HepG2 (cell line): ENCODE measurements at regions not wholly inside any gene's neighbourhood (a gene's known extent, or its start where the extent isn't known, plus 50 kb on each side); places are given as distances from the start of the nearest gene placed in this dataset.

Experiments used
- ATAC-seq: fragments of 200-7000 bp; cut with Tn5 transposase; 3 replicates; pipeline ENCODE4 v1.9.1; 2020; ENCODE audit warnings: mild to moderate bottlenecking, moderate library complexity
- BruUV-seq: library from RNA; stranded (reverse); fragments of 400-500 nt; replicated peaks from 2 replicates; lab custom pipeline; 2021; lab: Mats Ljungman, UMichigan
- CTCF ChIA-PET: fragments of 300-600 bp; formaldehyde crosslinking; extraction: SDS; loops from one replicate; lab custom pipeline; 2021; ENCODE audit warnings: low total read pairs, inconsistent platforms, low intra/inter-chr PET ratio; lab: Yijun Ruan, JAX
- POLR2A ChIA-PET: fragments of 350-600 bp; sonication (Branson Sonifier 250); formaldehyde crosslinking; loops from one replicate; lab custom pipeline; 2020; ENCODE audit warnings: antibody characterized with exemption, inconsistent platforms; lab: Yijun Ruan, JAX
- DNase-seq: peaks from one replicate; pipeline ENCODE4 v3.0.0-alpha.2; 2015; ENCODE audit warnings: low spot score
- FAIRE-seq: peaks from 3 replicates; lab custom pipeline; 2011; peaks lifted over from hg19 to GRCh38; lab: Jason Lieb, UNC
- H2AFZ ChIP-seq: one replicate; pipeline ENCODE4 v1.6.1; 2011; ENCODE audit warnings: low read length, inconsistent platforms
- H3K27ac ChIP-seq: fragments of 300-600 bp; 3 replicates; pipeline ENCODE4 v1.8.0; 2011; ENCODE audit warnings: mixed run types, mild to moderate bottlenecking, mixed read lengths, low read length, inconsistent platforms; ENCODE audit not compliant: insufficient read depth; ENCODE audit errors: extremely low read length
- H3K27me3 ChIP-seq, 2 experiments: fragments of 200-600 bp in 1 of 2; 2 replicates in 1 of 2; 3 replicates in 1 of 2; pipeline versions ENCODE4 v1.6.0 to v1.8.0; 2011; ENCODE audit warnings: low read length in 2 of 2, mild to moderate bottlenecking in 2 of 2, moderate library complexity in 2 of 2, inconsistent platforms in 1 of 2; ENCODE audit not compliant: insufficient read depth in 2 of 2, control insufficient read depth in 1 of 2
- H3K36me3 ChIP-seq, 2 experiments: fragments of 200-600 bp in 1 of 2; replicated peaks in 1 of 2; 2 replicates in 1 of 2; 3 replicates in 1 of 2; pipeline versions ENCODE4 v1.5.1 to v1.8.0; 2011; ENCODE audit warnings: low read length in 2 of 2, inconsistent platforms in 1 of 2; ENCODE audit not compliant: insufficient read depth in 2 of 2, control insufficient read depth in 1 of 2
- H3K4me1 ChIP-seq: 2 replicates; pipeline ENCODE4 v1.5.1; 2012; ENCODE audit warnings: low read length, inconsistent platforms; ENCODE audit not compliant: insufficient read depth
- H3K4me2 ChIP-seq: 2 replicates; pipeline ENCODE4 v1.6.0; 2011; ENCODE audit warnings: low read depth, low read length, inconsistent platforms
- H3K4me3 ChIP-seq, 3 experiments: fragments of 200-600 bp in 1 of 3; sonication (generic), shearing (Covaris generic) in 1 of 3; replicated peaks in 1 of 3; 2 replicates each; pipeline ENCODE4 v1.5.1; 2011 to 2016; ENCODE audit warnings: low read length in 3 of 3, inconsistent platforms in 2 of 3, low read depth in 2 of 3, mild to moderate bottlenecking in 2 of 3, control low read depth in 1 of 3, mixed read lengths in 1 of 3; ENCODE audit not compliant: insufficient read depth in 1 of 3
- H3K79me2 ChIP-seq: one replicate; pipeline ENCODE4 v1.6.1; 2011; ENCODE audit warnings: low read length, inconsistent platforms; ENCODE audit not compliant: insufficient read depth
- H3K9ac ChIP-seq: 2 replicates; pipeline ENCODE4 v1.6.0; 2011; ENCODE audit warnings: mild to moderate bottlenecking, low read depth, low read length, inconsistent platforms; ENCODE audit not compliant: insufficient read depth
- H3K9me3 ChIP-seq: 2 replicates; pipeline ENCODE4 v1.5.1; 2012; ENCODE audit warnings: mild to moderate bottlenecking, low read length
- H4K20me1 ChIP-seq: 2 replicates; pipeline ENCODE4 v1.6.0; 2011; ENCODE audit warnings: inconsistent platforms, mild to moderate bottlenecking, low read length, moderate library complexity; ENCODE audit not compliant: insufficient read depth
- ATF3 ChIP-seq: sonication (generic); formaldehyde crosslinking; IDR thresholded peaks from 2 replicates; pipeline ENCODE4 v1.4.0; 2020; ENCODE audit warnings: missing genetic modification reagents
- GRHL1 ChIP-seq: sonication (generic); formaldehyde crosslinking; conservative IDR thresholded peaks from 2 replicates; pipeline ENCODE4 v1.8.0; 2022; ENCODE audit warnings: missing genetic modification reagents
- HNRNPH1 ChIP-seq: fragments of 200-400 bp; formaldehyde crosslinking; optimal IDR thresholded peaks from 2 replicates; pipeline ENCODE3; 2017; ENCODE audit warnings: mild to moderate bottlenecking, low read depth, low read length
- HOXA9 ChIP-seq: sonication (generic); formaldehyde crosslinking; IDR thresholded peaks from 2 replicates; pipeline ENCODE4 v1.8.1; 2022; ENCODE audit warnings: missing genetic modification reagents, mild to moderate bottlenecking, moderate library complexity, borderline replicate concordance
- KLF15 ChIP-seq: sonication (generic); formaldehyde crosslinking; IDR thresholded peaks from 2 replicates; pipeline ENCODE4 v1.8.1; 2023; ENCODE audit warnings: borderline replicate concordance, mild to moderate bottlenecking, inconsistent platforms, missing genetic modification reagents, mixed read lengths
- MED1 ChIP-seq: sonication (generic); formaldehyde crosslinking; IDR thresholded peaks from 2 replicates; pipeline ENCODE4 v1.4.0; 2020; ENCODE audit warnings: missing genetic modification reagents
- MTA3 ChIP-seq: sonication (generic); formaldehyde crosslinking; IDR thresholded peaks from 2 replicates; pipeline ENCODE4 v1.4.0; 2020; ENCODE audit warnings: missing genetic modification reagents
- NFE2 ChIP-seq: sonication (generic); formaldehyde crosslinking; IDR thresholded peaks from 2 replicates; pipeline ENCODE4 v1.4.0; 2020; ENCODE audit warnings: missing genetic modification reagents
- SPEN ChIP-seq: sonication (generic); formaldehyde crosslinking; IDR thresholded peaks from 2 replicates; pipeline ENCODE4 v1.5.1; 2020; ENCODE audit warnings: low read depth, mild to moderate bottlenecking, missing genetic modification reagents
- SUZ12 ChIP-seq: fragments of 150-350 bp; IDR thresholded peaks from 2 replicates; pipeline ENCODE4 v1.6.1; 2014; ENCODE audit warnings: low read depth, low read length
- TMF1 ChIP-seq: sonication (generic); formaldehyde crosslinking; IDR thresholded peaks from 2 replicates; pipeline ENCODE4 v1.8.1; 2022; ENCODE audit warnings: low read depth, missing genetic modification reagents
- ZBTB37 ChIP-seq: sonication (generic); formaldehyde crosslinking; IDR thresholded peaks from 2 replicates; pipeline ENCODE4 v1.4.0; 2020; ENCODE audit warnings: mild to moderate bottlenecking, missing genetic modification reagents
- ZNF292 ChIP-seq: sonication (generic); formaldehyde crosslinking; IDR thresholded peaks from 2 replicates; pipeline ENCODE4 v1.8.1; 2022; ENCODE audit warnings: mild to moderate bottlenecking, low read depth, missing genetic modification reagents, borderline replicate concordance
- ZSCAN25 ChIP-seq: sonication (generic); formaldehyde crosslinking; IDR thresholded peaks from 2 replicates; pipeline ENCODE4 v1.8.0; 2022; ENCODE audit warnings: mild to moderate bottlenecking, missing genetic modification reagents
- WGBS: methylation state at CpG from one replicate; pipeline ENCODE4 v1.1.6; 2017; ENCODE audit warnings: low lambda C conversion rate; 5-methylcytosine and 5-hydroxymethylcytosine counted together
- in situ Hi-C: cut with HindIII; loops from 2 replicates; pipeline ENCODE4 v1.10.0; 2017; ENCODE audit warnings: low pct_unique_long_range_greater_than_20kb; ENCODE audit not compliant: extremely low pct_ligation_motif_present
- intact Hi-C: fragments of 100-400 bp; cut with micrococcal nuclease; formaldehyde crosslinking; loops from one replicate; pipeline ENCODE4 v1.10.0; 2022; ENCODE audit not compliant: unreplicated experiment

- 29% methylated on average over 4 of the region's 4 CpGs for WGBS
- no peaks in the 10 kb centered on the region for H3K4me1 ChIP-seq
- no peak overlapping the region for H3K4me2 ChIP-seq
- no peak overlapping the region for H3K27ac ChIP-seq
- BruUV-seq: no TSS peak
- POLR2A ChIA-PET: no interaction called here
- CTCF ChIA-PET: no interaction called here
- no peak overlapping the region for H3K4me3 ChIP-seq
- no peaks in the 10 kb centered on the region for H3K9me3 ChIP-seq
- H3K9ac ChIP-seq: no peak overlapping the region
- in situ Hi-C loops: no loop called here
- no peaks in the 10 kb centered on the region for H3K27me3 ChIP-seq
- FAIRE-seq (no peak), ATAC-seq (no peak), DNase-seq (no peak)
- H3K36me3 ChIP-seq: no peaks in the 10 kb centered on the region
- TF ChIP-seq NFE2 (CRISPR knock-in tag): no peak
- TF ChIP-seq ATF3: no peak
- TF ChIP-seq SPEN (CRISPR knock-in tag): no peak
- TF ChIP-seq ZNF292: no peak
- TF ChIP-seq HNRNPH1: no peak
- TF ChIP-seq, all 625 proteins: peak for 0
- no peaks in the 10 kb centered on the region for H3K79me2 ChIP-seq
- intact Hi-C loops: no loop called here
- H2AFZ ChIP-seq: no peak overlapping the region
- H4K20me1 ChIP-seq: no peaks in the 10 kb centered on the region
These were observed 224.5 kb downstream of the EN1 start for GRCh38 chr2:118622913-118623312.

GRCh38 chr2:118622108-118622507, 225.3 kb downstream of the EN1 start:
- POLR2A ChIA-PET: no interaction called here
- WGBS: 33% methylated on average over 3 of the region's 3 CpGs

More at GRCh38 chr2:118622108-118622507, 225.3 kb downstream of the EN1 start:
- ATAC-seq: no peak
- in situ Hi-C loops: no loop called here
- Histone ChIP-seq H3K4me1 (no peaks in the 10 kb centered on the region), H3K27ac (no peak overlapping the region), H3K9me3 (no peaks in the 10 kb centered on the region), H3K4me2 (no peak overlapping the region), H3K9ac (no peak overlapping the region), H3K79me2 (no peaks in the 10 kb centered on the region), H3K4me3 (no peak overlapping the region), H2AFZ (no peak overlapping the region), H3K27me3 (no peaks in the 10 kb centered on the region), H3K36me3 (no peaks in the 10 kb centered on the region), H4K20me1 (no peaks in the 10 kb centered on the region)
- CTCF ChIA-PET: no interaction called here
- no peak for FAIRE-seq
- TF ChIP-seq MED1 (CRISPR knock-in tag) (no peak), SUZ12 (no peak), KLF15 (no peak), HOXA9 (no peak), MTA3 (CRISPR knock-in tag) (no peak), TMF1 (CRISPR knock-in tag) (no peak), ZSCAN25 (CRISPR knock-in tag) (no peak), ZBTB37 (CRISPR knock-in tag) (no peak), GRHL1 (CRISPR knock-in tag) (no peak)
- intact Hi-C loops: no loop called here
- DNase-seq: no peak
- BruUV-seq: no TSS peak
